IMR-90 (cell line): ENCODE measurements at regions not wholly inside any gene's neighbourhood (a gene's known extent, or its start where the extent isn't known, plus 50 kb on each side); places are given as distances from the start of the nearest gene placed in this dataset.

Experiments used
- ATAC-seq: fragments of 200-7000 bp; cut with Tn5 transposase; 2 replicates; pipeline ENCODE4 v1.9.1; 2020; ENCODE audit warnings: low read depth, mild to moderate bottlenecking, moderate library complexity
- BruUV-seq: library from RNA; stranded (reverse); fragments of 400-500 nt; replicated peaks from 2 replicates; lab custom pipeline; 2021; lab: Mats Ljungman, UMichigan
- CTCF ChIA-PET: fragments of 300-600 bp; formaldehyde crosslinking; extraction: SDS; loops from one replicate; lab custom pipeline; 2021; ENCODE audit warnings: antibody characterized with exemption; lab: Yijun Ruan, JAX
- POLR2A ChIA-PET: fragments of 300-600 bp; sonication (Branson Sonifier 250); formaldehyde crosslinking; loops from one replicate; lab custom pipeline; 2022; ENCODE audit warnings: antibody characterized with exemption; ENCODE audit not compliant: unreplicated experiment; lab: Charles Lee
- DNase-seq: peaks from one replicate; pipeline ENCODE4 v3.0.0; 2013
- H2AFZ ChIP-seq: replicated peaks from 2 replicates; pipeline ENCODE3; 2013; ENCODE audit warnings: low read length, mild to moderate bottlenecking; ENCODE audit not compliant: poor library complexity
- H2AK5ac ChIP-seq: 2 replicates; pipeline ENCODE4 v1.6.1; 2013; ENCODE audit warnings: low read depth, low read length, inconsistent platforms
- H2AK9ac ChIP-seq: replicated peaks from 2 replicates; pipeline ENCODE3; 2013; ENCODE audit warnings: mild to moderate bottlenecking, low read depth, low read length, moderate library complexity; ENCODE audit not compliant: poor library complexity
- H2BK120ac ChIP-seq: 2 replicates; pipeline ENCODE4 v1.6.1; 2013; ENCODE audit warnings: low read depth, low read length, inconsistent platforms
- H2BK15ac ChIP-seq: 3 replicates; pipeline ENCODE4 v1.6.1; 2013; ENCODE audit warnings: low read depth, low read length, inconsistent platforms
- H2BK20ac ChIP-seq: 2 replicates; pipeline ENCODE4 v1.6.1; 2013; ENCODE audit warnings: low read depth, mild to moderate bottlenecking, inconsistent platforms, low read length, moderate library complexity
- H2BK5ac ChIP-seq: 2 replicates; pipeline ENCODE4 v1.6.1; 2013; ENCODE audit warnings: mild to moderate bottlenecking, low read depth, low read length, inconsistent platforms; ENCODE audit not compliant: poor library complexity, severe bottlenecking
- H3K14ac ChIP-seq: replicated peaks from 2 replicates; pipeline ENCODE4 v1.6.1; 2013; ENCODE audit warnings: low read depth, low read length, inconsistent platforms
- H3K18ac ChIP-seq: 2 replicates; pipeline ENCODE4 v1.6.1; 2013; ENCODE audit warnings: low read depth, low read length, control low read depth
- H3K23ac ChIP-seq: 2 replicates; pipeline ENCODE4 v1.6.1; 2013; ENCODE audit warnings: low read depth, low read length, inconsistent platforms
- H3K27ac ChIP-seq: 2 replicates; pipeline ENCODE4 v1.5.1; 2013; ENCODE audit warnings: mild to moderate bottlenecking, control low read depth, low read length; ENCODE audit not compliant: insufficient read depth
- H3K27me3 ChIP-seq: 2 replicates; pipeline ENCODE4 v1.6.1; 2013; ENCODE audit warnings: low read length; ENCODE audit not compliant: control insufficient read depth, insufficient read depth
- H3K36me3 ChIP-seq: 2 replicates; pipeline ENCODE4 v1.6.1; 2013; ENCODE audit warnings: low read length, mixed read lengths; ENCODE audit not compliant: control insufficient read depth, insufficient read depth
- H3K4ac ChIP-seq: 2 replicates; pipeline ENCODE4 v1.6.1; 2013; ENCODE audit warnings: low read depth, low read length, inconsistent platforms
- H3K4me1 ChIP-seq: 2 replicates; pipeline ENCODE4 v1.6.1; 2013; ENCODE audit warnings: low read length, mixed read lengths; ENCODE audit not compliant: control insufficient read depth, insufficient read depth
- H3K4me2 ChIP-seq: 2 replicates; pipeline ENCODE4 v1.6.1; 2013; ENCODE audit warnings: low read depth, mild to moderate bottlenecking, control low read depth, low read length, moderate library complexity
- H3K4me3 ChIP-seq: 2 replicates; pipeline ENCODE4 v1.5.1; 2013; ENCODE audit warnings: low read depth, mild to moderate bottlenecking, control low read depth, low read length, moderate library complexity; ENCODE audit not compliant: insufficient read depth
- H3K56ac ChIP-seq: 2 replicates; pipeline ENCODE4 v1.6.1; 2013; ENCODE audit warnings: low read length, inconsistent platforms; ENCODE audit not compliant: insufficient read depth; ENCODE audit errors: extremely low read depth
- H3K79me1 ChIP-seq, 2 experiments: 2 replicates each; pipeline ENCODE4 v1.6.1; 2013; ENCODE audit warnings: low read length in 2 of 2, inconsistent platforms in 1 of 2, low read depth in 1 of 2
- H3K9ac ChIP-seq: 2 replicates; pipeline ENCODE4 v1.6.1; 2013; ENCODE audit warnings: low read depth, low read length, control low read depth
- H3K9me1 ChIP-seq: 2 replicates; pipeline ENCODE4 v1.6.1; 2013; ENCODE audit warnings: low read length, inconsistent platforms; ENCODE audit not compliant: insufficient read depth
- H3K9me3 ChIP-seq: 2 replicates; pipeline ENCODE4 v1.6.1; 2013; ENCODE audit warnings: low read length; ENCODE audit not compliant: control insufficient read depth, insufficient read depth
- H4K20me1 ChIP-seq: 2 replicates; pipeline ENCODE4 v1.6.1; 2013; ENCODE audit warnings: low read length, inconsistent platforms; ENCODE audit not compliant: insufficient read depth
- H4K5ac ChIP-seq: 2 replicates; pipeline ENCODE4 v1.6.1; 2013; ENCODE audit warnings: mild to moderate bottlenecking, low read depth, low read length, control low read depth
- H4K8ac ChIP-seq, 2 experiments: 2 replicates each; pipeline ENCODE4 v1.6.1; 2013; ENCODE audit warnings: low read depth in 2 of 2, low read length in 2 of 2, control low read depth in 1 of 2, inconsistent platforms in 1 of 2
- H4K91ac ChIP-seq: 2 replicates; pipeline ENCODE4 v1.6.1; 2013; ENCODE audit warnings: low read depth, low read length, inconsistent platforms; ENCODE audit not compliant: insufficient read depth
- BHLHE40 ChIP-seq: fragments of 150-350 bp; IDR thresholded peaks from 2 replicates; pipeline ENCODE4 v1.6.1; 2016; ENCODE audit warnings: mild to moderate bottlenecking, low read depth, low read length
- CEBPB ChIP-seq: IDR thresholded peaks from 2 replicates; pipeline ENCODE4 v1.6.1; 2012; ENCODE audit warnings: low read depth, low read length, improper control_type of control experiment
- CHD1 ChIP-seq: IDR thresholded peaks from 2 replicates; pipeline ENCODE4 v1.6.1; 2012; ENCODE audit warnings: low read depth, low read length, improper control_type of control experiment
- FOS ChIP-seq: fragments of 150-350 bp; IDR thresholded peaks from 2 replicates; pipeline ENCODE4 v1.6.1; 2016; ENCODE audit warnings: low read depth, low read length
- MAFK ChIP-seq: IDR thresholded peaks from 2 replicates; pipeline ENCODE4 v1.6.1; 2012; ENCODE audit warnings: low read depth, low read length, improper control_type of control experiment
- MAZ ChIP-seq: IDR thresholded peaks from 2 replicates; pipeline ENCODE4 v1.6.1; 2012; ENCODE audit warnings: low read depth, mild to moderate bottlenecking, low read length, improper control_type of control experiment, moderate library complexity, borderline replicate concordance
- MXI1 ChIP-seq: IDR thresholded peaks from 2 replicates; pipeline ENCODE4 v1.6.1; 2012; ENCODE audit warnings: low read depth, mild to moderate bottlenecking, low read length, moderate library complexity, borderline replicate concordance
- NFE2L2 ChIP-seq: fragments of 150-350 bp; IDR thresholded peaks from 2 replicates; pipeline ENCODE4 v1.6.1; 2016; ENCODE audit warnings: low read depth, mild to moderate bottlenecking, low read length
- POLR2A ChIP-seq: IDR thresholded peaks from 2 replicates; pipeline ENCODE4 v1.6.1; 2012; ENCODE audit warnings: mild to moderate bottlenecking, low read depth, low read length
- RAD21 ChIP-seq: IDR thresholded peaks from 2 replicates; pipeline ENCODE4 v1.6.1; 2012; ENCODE audit warnings: low read length, improper control_type of control experiment
- RCOR1 ChIP-seq: IDR thresholded peaks from 2 replicates; pipeline ENCODE4 v1.6.1; 2012; ENCODE audit warnings: mild to moderate bottlenecking, low read length, improper control_type of control experiment; ENCODE audit not compliant: insufficient replicate concordance
- RFX5 ChIP-seq: IDR thresholded peaks from 2 replicates; pipeline ENCODE4 v1.8.0; 2012; ENCODE audit warnings: low read depth, mild to moderate bottlenecking, low read length, moderate library complexity
- SMC3 ChIP-seq: fragments of 150-350 bp; IDR thresholded peaks from 2 replicates; pipeline ENCODE4 v1.6.1; 2016; ENCODE audit warnings: low read depth, mild to moderate bottlenecking, antibody characterized with exemption, low read length, moderate library complexity
- USF2 ChIP-seq: fragments of 150-350 bp; IDR thresholded peaks from 2 replicates; pipeline ENCODE4 v1.6.1; 2017; ENCODE audit warnings: mild to moderate bottlenecking, antibody characterized with exemption, low read length, low read depth
- WGBS, 2 experiments: methylation state at CpG; one replicate each; pipeline versions ENCODE4 v1.1.5 to v1.1.7; 2013; ENCODE audit warnings: missing lambda C conversion rate in 2 of 2; ENCODE audit not compliant: insufficient read length in 1 of 2; ENCODE audit errors: extremely low coverage in 2 of 2; 5-methylcytosine and 5-hydroxymethylcytosine counted together
- dilution Hi-C: fragments of 300-500 bp; cut with HindIII; formaldehyde crosslinking; loops from one replicate; pipeline ENCODE4 v1.14.3; 2018; ENCODE audit warnings: low sequenced_read_pairs; ENCODE audit not compliant: unreplicated experiment
- in situ Hi-C: fragments of 300-500 bp; cut with MboI; formaldehyde crosslinking; loops from 3 replicates; pipeline ENCODE4 v1.14.3; 2019; ENCODE audit warnings: low sequenced_read_pairs, inconsistent platforms, mixed read lengths
- intact Hi-C: fragments of 100-400 bp; cut with micrococcal nuclease; formaldehyde crosslinking; loops from 2 replicates; pipeline ENCODE4 v1.10.0; 2022
- TF ChIP-seq, protein P1 (sequence below): fragments of 150-350 bp; IDR thresholded peaks from 2 replicates; pipeline ENCODE4 v1.6.1; 2016; ENCODE audit warnings: low read depth, mild to moderate bottlenecking, low read length, moderate library complexity, borderline replicate concordance
- TF ChIP-seq, protein P2 (sequence below): conservative IDR thresholded peaks from 2 replicates; pipeline ENCODE4 v1.5.1; 2012; ENCODE audit warnings: mild to moderate bottlenecking, low read depth, low read length, improper control_type of control experiment

- Histone ChIP-seq H3K4me1 (no peaks in the 10 kb centered on the region), H3K9me3 (no peaks in the 10 kb centered on the region), H3K23ac (no peak overlapping the region), H3K4me2 (peak overlapping the region; percentile 58; the same call in 1 of the 2 replicates), H3K4me3 (no peak overlapping the region), H4K5ac (no peak overlapping the region), H3K4ac (no peak overlapping the region), H2BK20ac (no peak overlapping the region), H4K91ac (no peak overlapping the region), H2AFZ (no peak overlapping the region), H3K9ac (no peak overlapping the region), H2BK5ac (no peak overlapping the region), H3K18ac (no peak overlapping the region), H3K14ac (no peak overlapping the region), H3K36me3 (no peaks in the 10 kb centered on the region), H3K27me3 (no peaks in the 10 kb centered on the region), H4K8ac (no peak overlapping the region), H3K9me1 (no peaks in the 10 kb centered on the region), H3K27ac (no peak overlapping the region), H3K79me1 (no peaks in the 10 kb centered on the region), H2AK9ac (no peak overlapping the region), H2AK5ac (no peak overlapping the region), H2BK120ac (no peak overlapping the region), H3K56ac (no peak overlapping the region), H4K20me1 (no peaks in the 10 kb centered on the region), H2BK15ac (no peak overlapping the region)
- DNase-seq (peak; percentile 18), ATAC-seq (peak; percentile 69)
- in situ Hi-C loops, result no loop called here
- ChIA-PET CTCF (no interaction called here), POLR2A (no interaction called here)
- dilution Hi-C loops, result no loop called here
- no CpG with 5 or more reads among the region's 5 CpGs for WGBS, 2 experiments
- intact Hi-C loops, result no loop called here
- no peak for TF ChIP-seq RFX5
- TF ChIP-seq MXI1, result no peak
- TF ChIP-seq CEBPB, result no peak
- no peak for TF ChIP-seq NFE2L2
- TF ChIP-seq, protein P1, sequence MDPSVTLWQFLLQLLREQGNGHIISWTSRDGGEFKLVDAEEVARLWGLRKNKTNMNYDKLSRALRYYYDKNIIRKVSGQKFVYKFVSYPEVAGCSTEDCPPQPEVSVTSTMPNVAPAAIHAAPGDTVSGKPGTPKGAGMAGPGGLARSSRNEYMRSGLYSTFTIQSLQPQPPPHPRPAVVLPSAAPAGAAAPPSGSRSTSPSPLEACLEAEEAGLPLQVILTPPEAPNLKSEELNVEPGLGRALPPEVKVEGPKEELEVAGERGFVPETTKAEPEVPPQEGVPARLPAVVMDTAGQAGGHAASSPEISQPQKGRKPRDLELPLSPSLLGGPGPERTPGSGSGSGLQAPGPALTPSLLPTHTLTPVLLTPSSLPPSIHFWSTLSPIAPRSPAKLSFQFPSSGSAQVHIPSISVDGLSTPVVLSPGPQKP, result no peak
- TF ChIP-seq, protein P2, sequence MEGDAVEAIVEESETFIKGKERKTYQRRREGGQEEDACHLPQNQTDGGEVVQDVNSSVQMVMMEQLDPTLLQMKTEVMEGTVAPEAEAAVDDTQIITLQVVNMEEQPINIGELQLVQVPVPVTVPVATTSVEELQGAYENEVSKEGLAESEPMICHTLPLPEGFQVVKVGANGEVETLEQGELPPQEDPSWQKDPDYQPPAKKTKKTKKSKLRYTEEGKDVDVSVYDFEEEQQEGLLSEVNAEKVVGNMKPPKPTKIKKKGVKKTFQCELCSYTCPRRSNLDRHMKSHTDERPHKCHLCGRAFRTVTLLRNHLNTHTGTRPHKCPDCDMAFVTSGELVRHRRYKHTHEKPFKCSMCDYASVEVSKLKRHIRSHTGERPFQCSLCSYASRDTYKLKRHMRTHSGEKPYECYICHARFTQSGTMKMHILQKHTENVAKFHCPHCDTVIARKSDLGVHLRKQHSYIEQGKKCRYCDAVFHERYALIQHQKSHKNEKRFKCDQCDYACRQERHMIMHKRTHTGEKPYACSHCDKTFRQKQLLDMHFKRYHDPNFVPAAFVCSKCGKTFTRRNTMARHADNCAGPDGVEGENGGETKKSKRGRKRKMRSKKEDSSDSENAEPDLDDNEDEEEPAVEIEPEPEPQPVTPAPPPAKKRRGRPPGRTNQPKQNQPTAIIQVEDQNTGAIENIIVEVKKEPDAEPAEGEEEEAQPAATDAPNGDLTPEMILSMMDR, result no peak
- no peak for TF ChIP-seq RAD21
- no peak for TF ChIP-seq MAFK
- no peak for TF ChIP-seq CHD1
- no peak for TF ChIP-seq POLR2A
- TF ChIP-seq MAZ, result no peak
- no peak for TF ChIP-seq USF2
- no peak for TF ChIP-seq SMC3
- no peak for TF ChIP-seq RCOR1
- TF ChIP-seq FOS, result no peak
- TF ChIP-seq BHLHE40, result no peak
- BruUV-seq, result no TSS peak
These were observed 751.5 kb downstream of the EPHA7 start for GRCh38 chr6:92667843-92668242.
